HG03558 (cell line): ENCODE measurements at regions not wholly inside any gene's neighbourhood (a gene's known extent, or its start where the extent isn't known, plus 50 kb on each side); places are given as distances from the start of the nearest gene placed in this dataset.
"Not testable (repeated sequence)": the region's sequence is repeated elsewhere in the genome, so short reads cannot be mapped to it uniquely, and the experiment has no call there.

Experiments
- ATAC-seq: cut with Tn5 transposase; IDR thresholded peaks from one replicate; pipeline ENCODE4 v1.9.1; 2021; ENCODE audit warnings: moderate number of reproducible peaks; ENCODE audit not compliant: unreplicated experiment; ENCODE audit errors: extremely low read depth

- ATAC-seq, result not testable (repeated sequence)
Observed at GRCh38 chr2:87342175-87342574, 320.5 kb upstream of the PLGLB1 start.

- ATAC-seq, result not testable (repeated sequence)
Observed at GRCh38 chr2:87343347-87343746, 321.7 kb upstream of the PLGLB1 start.

GRCh38 chr2:87345283-87345682 lies 323.6 kb upstream of the PLGLB1 start:
- ATAC-seq, result not testable (repeated sequence)

GRCh38 chr2:87348556-87348955 lies 326.9 kb upstream of the PLGLB1 start:
- ATAC-seq, result not testable (repeated sequence)

- not testable (repeated sequence) for ATAC-seq
Observed at GRCh38 chr2:87349006-87349405, 327.4 kb upstream of the PLGLB1 start.

- ATAC-seq, result not testable (repeated sequence)
Observed at GRCh38 chr2:87352178-87352934, 330.7 kb upstream of the PLGLB1 start.

- ATAC-seq, result not testable (repeated sequence)
Observed at GRCh38 chr2:87353408-87353807, 331.8 kb upstream of the PLGLB1 start.

- ATAC-seq, result not testable (repeated sequence)
Observed at GRCh38 chr2:87354102-87354501, 332.5 kb upstream of the PLGLB1 start.

- ATAC-seq, result not testable (repeated sequence)
Observed at GRCh38 chr2:87360250-87360649, 338.6 kb upstream of the PLGLB1 start.

GRCh38 chr2:87360927-87361326 lies 339.3 kb upstream of the PLGLB1 start:
- ATAC-seq, result not testable (repeated sequence)

GRCh38 chr2:87361805-87362204 lies 340.2 kb upstream of the PLGLB1 start:
- not testable (repeated sequence) for ATAC-seq

- not testable (repeated sequence) for ATAC-seq
Observed at GRCh38 chr2:87364379-87364778, 342.7 kb upstream of the PLGLB1 start.

GRCh38 chr2:87365038-87365437 lies 343.4 kb upstream of the PLGLB1 start:
- not testable (repeated sequence) for ATAC-seq

GRCh38 chr2:87386063-87386560 lies 361.8 kb upstream of the PLGLB2 start:
- ATAC-seq, result not testable (repeated sequence)

GRCh38 chr2:87395784-87396183 lies 352.1 kb upstream of the PLGLB2 start:
- ATAC-seq, result not testable (repeated sequence)

GRCh38 chr2:87396551-87397265 lies 351.2 kb upstream of the PLGLB2 start:
- ATAC-seq, result not testable (repeated sequence)

- ATAC-seq, result not testable (repeated sequence)
Observed at GRCh38 chr2:87397276-87398065, 350.4 kb upstream of the PLGLB2 start.

GRCh38 chr2:87398567-87399305 lies 349.2 kb upstream of the PLGLB2 start:
- not testable (repeated sequence) for ATAC-seq

GRCh38 chr2:87401726-87402345 lies 346.1 kb upstream of the PLGLB2 start:
- no peak for ATAC-seq

- no peak for ATAC-seq
Observed at GRCh38 chr2:87403893-87404175, 344.1 kb upstream of the PLGLB2 start.
